NCI-H69 (cell line): ENCODE measurements at regions not wholly inside any gene's neighbourhood (a gene's known extent, or its start where the extent isn't known, plus 50 kb on each side); places are given as distances from the start of the nearest gene placed in this dataset.
"Not testable (repeated sequence)": the region's sequence is repeated elsewhere in the genome, so short reads cannot be mapped to it uniquely, and the experiment has no call there.

Source experiments
- DNase-seq: peaks from one replicate; lab custom pipeline; 2025; lab: John Stamatoyannopoulos, UW

- no peak for DNase-seq
Observed at GRCh38 chr13:86858216-86858615, 813.0 kb upstream of the SLITRK5 start.

- no peak for DNase-seq
Observed at GRCh38 chr13:86862137-86862536, 809.0 kb upstream of the SLITRK5 start.

DNA sequence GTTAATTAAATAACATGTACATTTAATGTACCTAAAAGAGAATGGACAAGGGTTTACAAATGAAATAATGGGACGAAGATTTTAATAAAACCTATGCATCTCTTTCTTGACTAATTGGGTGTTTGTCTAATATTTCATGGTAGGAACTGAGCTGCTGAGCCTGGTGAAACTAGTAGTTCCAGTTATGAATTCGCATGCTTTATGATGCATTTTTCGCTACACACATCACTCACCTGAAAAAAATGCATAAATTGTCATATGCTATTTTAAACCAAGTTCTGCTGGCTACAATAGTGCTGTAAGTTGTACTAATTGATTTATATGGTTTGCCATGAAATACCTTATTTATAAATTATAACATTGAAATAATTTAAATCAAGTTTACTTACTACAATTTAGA, 806.8 kb upstream of the SLITRK5 start:
- no peak for DNase-seq

- DNase-seq = peak; percentile 31
Observed at GRCh38 chr13:86870444-86870843, 800.7 kb upstream of the SLITRK5 start.

DNA sequence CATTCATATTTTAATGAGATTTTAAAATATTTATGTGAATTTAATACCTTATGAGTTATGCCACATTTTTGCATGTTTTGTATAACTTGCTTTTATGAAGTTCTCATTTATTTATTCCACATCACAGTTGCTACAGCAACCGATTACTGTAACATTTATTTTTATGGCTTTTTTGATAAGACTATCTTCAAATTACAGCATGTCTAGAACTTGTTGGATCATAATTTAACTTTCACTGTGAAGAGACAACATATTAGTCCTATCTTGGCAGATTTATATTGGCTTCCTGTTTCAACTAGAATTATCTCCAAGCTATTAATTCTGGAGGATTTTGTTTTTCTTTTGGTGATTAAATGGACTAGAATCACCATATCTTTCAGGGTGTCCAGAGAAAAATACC, 793.7 kb upstream of the SLITRK5 start:
- DNase-seq = no peak

DNA sequence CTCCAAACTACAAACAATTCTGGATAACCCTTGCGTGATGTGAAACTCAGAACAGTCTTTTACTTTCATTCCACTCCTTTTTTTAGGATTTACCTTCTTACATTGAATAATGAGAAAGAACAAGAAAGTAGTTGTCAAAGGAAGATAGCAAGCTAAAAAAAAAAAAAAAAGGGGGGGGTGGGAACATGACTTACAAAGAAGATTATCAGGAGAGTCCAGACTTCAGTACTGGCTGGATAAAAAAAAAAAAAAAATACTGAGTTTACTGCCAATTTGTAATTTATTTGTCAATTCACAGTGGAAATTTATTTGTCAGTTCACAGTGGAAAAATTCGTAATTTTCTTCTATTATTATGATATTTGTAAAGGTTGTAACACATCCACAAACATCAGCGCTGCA, 792.4 kb upstream of the SLITRK5 start:
- DNase-seq = no peak

DNA sequence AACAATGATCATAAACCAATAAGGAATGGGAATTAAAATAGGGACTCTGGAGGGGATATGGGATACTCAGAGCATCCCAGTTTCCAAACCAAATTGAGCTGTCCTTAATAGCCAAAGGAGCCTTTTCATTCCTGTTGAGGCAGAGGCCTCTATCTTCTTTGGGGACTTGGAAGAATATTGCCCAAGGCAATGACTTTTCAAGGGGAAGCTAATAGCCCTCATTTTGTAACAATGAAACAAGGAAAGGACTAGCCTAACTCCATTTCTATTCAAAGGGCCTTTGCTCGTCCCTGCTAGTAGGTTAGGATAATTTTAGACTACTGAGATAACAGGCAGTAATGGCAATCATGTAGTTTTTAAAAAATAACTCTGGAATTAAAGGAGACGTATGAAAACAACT, 789.8 kb upstream of the SLITRK5 start:
- DNase-seq = peak; percentile 1

DNA sequence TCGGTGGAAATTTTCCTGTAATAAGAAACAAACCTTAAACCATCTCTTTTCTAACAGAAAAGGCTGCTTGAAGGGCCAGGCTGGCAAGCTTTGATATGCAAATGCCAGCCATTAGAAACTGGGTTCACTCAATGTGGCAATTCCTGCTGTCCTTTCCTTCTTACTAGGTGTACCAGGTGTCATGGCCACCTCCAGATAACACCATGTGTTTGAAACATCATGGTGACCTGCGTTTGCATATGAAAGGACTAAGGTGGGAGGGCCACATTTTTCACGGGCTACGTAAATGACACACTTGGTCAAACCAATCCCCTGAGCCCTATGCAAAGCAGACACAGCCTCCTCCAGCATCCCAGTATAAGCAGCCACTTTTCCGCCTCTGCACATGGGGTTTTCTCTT, 789.1 kb upstream of the SLITRK5 start:
- no peak for DNase-seq

DNA sequence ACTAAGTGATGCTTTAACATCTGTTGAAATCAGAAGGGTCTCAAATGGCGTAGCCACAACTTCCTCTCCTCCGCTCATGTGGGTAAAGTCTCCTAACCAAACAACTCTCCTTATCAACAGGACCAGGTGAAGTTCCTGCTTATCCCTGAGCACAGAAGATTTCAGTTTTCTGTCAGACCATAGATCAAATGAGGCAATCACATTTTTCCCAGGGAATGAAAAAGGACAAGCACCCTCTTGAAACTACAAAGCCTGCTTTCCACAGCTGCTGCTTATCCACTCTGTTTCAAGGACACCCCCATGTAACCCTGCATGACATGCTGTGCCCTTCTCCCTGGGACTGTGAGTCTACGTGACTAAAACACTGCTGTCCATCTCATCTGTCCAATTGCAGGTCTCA, 788.3 kb upstream of the SLITRK5 start:
- DNase-seq = no peak

- DNase-seq = no peak
Observed at GRCh38 chr13:86892330-86892729, 778.8 kb upstream of the SLITRK5 start.

- DNase-seq = no peak
Observed at GRCh38 chr13:86900906-86901305, 770.3 kb upstream of the SLITRK5 start.

GRCh38 chr13:86906127-86906874, 764.9 kb upstream of the SLITRK5 start:
- DNase-seq = no peak

DNA sequence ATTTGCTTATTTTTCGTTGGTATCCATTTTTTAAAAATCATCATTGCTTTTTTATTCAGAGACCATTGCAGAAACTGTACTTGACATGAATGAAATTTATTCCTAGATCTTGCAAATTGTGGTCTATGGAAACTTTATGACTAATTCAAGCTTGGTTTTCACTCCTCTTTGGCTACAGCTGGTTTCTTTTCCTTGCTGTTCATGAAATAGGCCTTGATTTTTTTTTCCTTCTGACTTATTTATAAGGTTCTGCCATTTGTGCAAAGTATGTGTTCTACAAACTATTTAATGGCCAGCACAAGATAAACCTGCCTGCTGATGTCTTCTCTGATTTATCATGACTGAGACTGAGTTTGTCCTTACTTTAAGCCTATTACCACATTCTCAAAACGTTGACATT, 764.0 kb upstream of the SLITRK5 start:
- no peak for DNase-seq

- no peak for DNase-seq
Observed at GRCh38 chr13:86909318-86909717, 761.9 kb upstream of the SLITRK5 start.

- no peak for DNase-seq
Observed at GRCh38 chr13:86914757-86915156, 756.4 kb upstream of the SLITRK5 start.

- not testable (repeated sequence) for DNase-seq
Observed at GRCh38 chr13:86917438-86917837, 753.7 kb upstream of the SLITRK5 start.

- DNase-seq = no peak
Observed at GRCh38 chr13:86918682-86919081, 752.5 kb upstream of the SLITRK5 start.

- no peak for DNase-seq
Observed at GRCh38 chr13:86920961-86921360, 750.2 kb upstream of the SLITRK5 start.

DNA sequence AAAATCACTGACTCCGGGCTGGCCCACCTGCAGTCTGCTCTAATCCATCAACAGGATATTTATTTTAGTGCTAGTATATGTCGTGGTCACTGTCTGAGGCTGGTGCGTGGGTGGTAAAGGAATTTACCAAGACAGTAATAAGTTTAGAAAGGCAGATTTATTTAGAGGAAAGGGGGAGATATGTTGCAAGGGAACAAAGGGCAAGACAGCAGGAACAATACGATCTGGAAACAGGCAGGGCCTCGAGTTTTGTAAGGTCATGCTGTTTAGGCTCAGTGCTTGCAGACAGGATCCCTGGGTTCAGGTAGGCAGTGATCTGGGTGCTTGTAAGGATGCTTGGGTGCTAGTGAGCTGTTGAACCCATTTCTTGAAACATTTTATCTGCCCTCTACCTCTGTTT, 748.2 kb upstream of the SLITRK5 start:
- DNase-seq = no peak

GRCh38 chr13:86926916-86927315, 744.3 kb upstream of the SLITRK5 start:
- DNase-seq = not testable (repeated sequence)

DNA sequence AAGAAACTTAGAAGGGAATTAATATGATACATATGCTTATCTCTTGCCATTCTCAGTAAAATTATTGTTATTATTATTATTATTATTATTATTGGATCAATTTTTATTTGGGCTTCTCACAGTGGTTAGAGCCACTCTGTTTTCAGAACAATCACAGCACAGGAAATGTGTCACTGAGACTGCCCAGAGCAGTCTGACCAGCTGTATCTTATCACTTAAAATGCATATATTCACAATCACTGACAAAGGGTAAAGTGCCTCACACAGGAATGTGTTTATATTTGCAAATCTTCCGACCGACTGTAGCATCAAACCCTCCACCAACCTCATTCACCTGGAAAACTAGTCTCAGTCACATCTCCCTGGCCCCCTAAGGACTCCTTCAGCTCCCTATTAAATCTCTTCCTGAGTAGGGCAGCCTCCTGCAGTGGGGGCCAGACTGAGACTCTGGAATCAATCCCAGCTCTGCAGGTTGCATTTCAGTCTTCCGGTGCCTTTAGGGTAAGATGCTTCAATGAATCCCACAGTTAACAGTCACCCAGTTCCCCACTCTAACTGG, 738.3 kb upstream of the SLITRK5 start:
- DNase-seq = peak; percentile 54

- no peak for DNase-seq
Observed at GRCh38 chr13:86933676-86934075, 737.5 kb upstream of the SLITRK5 start.

- no peak for DNase-seq
Observed at GRCh38 chr13:86937316-86937715, 733.9 kb upstream of the SLITRK5 start.

- DNase-seq = peak; percentile 34
Observed at GRCh38 chr13:86945584-86945983, 725.6 kb upstream of the SLITRK5 start.
